ENCODE measurements at regions not wholly inside any gene's neighbourhood (a gene's known extent, or its start where the extent isn't known, plus 50 kb on each side); places are given as distances from the start of the nearest gene placed in this dataset.

- TF ChIP-seq CTCF (conservative IDR thresholded peaks at IDR 0.05; ENCODE audit: low read length) (no peak), EZH2phosphoT487 (IDR thresholded peaks at IDR 0.05; ENCODE audit: borderline replicate concordance, low read depth, low read length) (no peak)
These were observed 57.2 kb upstream of the TIPARP start for GRCh38 chr3:156617145-156617544.
